ENCODE measurements at regions not wholly inside any gene's neighbourhood (a gene's known extent, or its start where the extent isn't known, plus 50 kb on each side); places are given as distances from the start of the nearest gene placed in this dataset.

GRCh38 chr5:38618154-38618553 lies 61.7 kb upstream of the LIFR start:
- TF ChIP-seq CTCF (IDR thresholded peaks at IDR 0.05) (no peak), ZFX (IDR thresholded peaks at IDR 0.05; ENCODE audit: borderline replicate concordance) (no peak)
